ENCODE measurements at regions not wholly inside any gene's neighbourhood (a gene's known extent, or its start where the extent isn't known, plus 50 kb on each side); places are given as distances from the start of the nearest gene placed in this dataset.
"Not testable (repeated sequence)": the region's sequence is repeated elsewhere in the genome, so short reads cannot be mapped to it uniquely, and the experiment has no call there.

DNA sequence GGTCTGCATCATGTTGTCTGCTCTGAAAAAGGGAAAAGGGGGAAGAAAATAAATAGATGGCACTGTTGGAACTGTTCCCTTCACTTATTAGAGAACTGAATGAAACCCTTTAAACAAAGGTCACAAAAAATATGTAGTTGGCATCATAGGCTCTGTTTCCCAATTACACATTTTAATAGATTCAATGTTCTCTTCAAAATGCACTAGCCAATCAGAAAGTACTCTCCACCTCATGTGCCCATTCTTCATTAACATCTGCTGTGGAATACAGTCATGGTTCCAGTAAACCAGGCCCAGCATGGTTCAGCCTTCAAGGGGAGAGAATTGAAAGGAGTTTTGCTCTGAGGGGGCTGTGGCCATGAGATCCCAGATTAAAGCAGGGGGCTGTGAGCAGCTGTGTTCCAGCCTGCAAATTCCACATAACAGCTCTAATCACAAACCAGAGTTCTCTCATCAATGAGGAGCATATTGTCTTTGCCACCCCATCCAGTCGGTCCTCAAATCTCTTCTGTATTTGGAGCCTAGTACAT, 165.9 kb upstream of the CREB1 start:
- DNase-seq (ENCODE audit: low read depth in 2 of 2) = no peak

DNA sequence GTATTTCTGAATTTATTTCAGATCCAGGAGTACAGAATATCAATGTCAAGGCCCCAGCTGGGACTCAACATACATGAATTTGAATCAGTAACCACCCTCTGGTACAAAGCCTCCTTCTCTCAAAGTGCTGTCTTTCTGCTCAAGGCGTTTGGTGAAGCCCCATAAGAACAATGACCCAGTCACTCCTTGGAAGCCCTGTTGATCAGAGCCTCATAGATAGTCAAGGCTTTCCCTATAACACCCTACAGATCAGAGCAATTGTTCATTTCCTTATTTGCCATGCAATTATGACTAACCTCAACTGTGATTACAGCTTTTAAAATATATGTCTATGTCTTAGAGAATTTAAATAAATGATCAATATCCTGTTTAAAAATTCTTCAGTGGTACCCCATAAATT, 159.1 kb upstream of the CREB1 start:
- no peak for DNase-seq (ENCODE audit: low read depth in 2 of 2)

DNA sequence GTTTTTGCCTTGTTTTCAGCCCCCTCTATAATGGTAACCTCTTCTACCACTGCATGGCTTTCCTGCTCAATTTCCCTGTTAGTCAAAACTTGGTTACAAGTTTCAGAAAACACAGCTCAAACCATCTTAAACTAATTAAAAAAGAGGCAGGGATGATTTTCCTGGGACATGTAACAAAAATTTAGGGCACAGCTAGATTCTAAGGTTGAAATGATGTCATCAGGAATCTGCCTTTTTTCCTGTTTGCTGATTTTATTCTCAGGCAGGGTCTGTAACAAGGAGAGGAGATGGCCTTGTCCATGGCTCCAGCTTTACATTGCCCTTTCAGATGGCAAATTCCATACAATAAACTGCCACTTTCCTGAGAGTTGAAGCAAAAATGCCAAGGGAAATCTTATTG, 157.9 kb upstream of the CREB1 start:
- DNase-seq (ENCODE audit: low read depth in 2 of 2) = no peak

DNA sequence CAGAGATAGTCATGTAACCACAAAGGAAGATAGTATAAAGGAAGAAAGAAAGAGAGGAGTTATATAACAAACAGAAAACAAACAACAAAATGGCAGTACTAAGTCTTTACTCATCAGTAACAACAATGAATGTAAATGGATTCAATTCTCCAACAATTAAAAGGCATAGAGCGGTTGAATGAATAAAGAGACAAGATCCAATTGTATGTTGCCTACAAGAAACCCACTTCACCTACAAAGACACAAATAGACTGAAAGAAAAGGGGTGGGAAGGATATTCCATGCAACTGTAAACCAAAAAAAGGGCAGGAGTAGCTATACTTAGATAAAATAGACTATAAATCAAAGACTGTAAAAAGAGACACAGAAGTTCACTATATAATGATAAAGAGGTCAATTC, 157.3 kb upstream of the CREB1 start:
- DNase-seq (ENCODE audit: low read depth in 2 of 2) = no peak

DNA sequence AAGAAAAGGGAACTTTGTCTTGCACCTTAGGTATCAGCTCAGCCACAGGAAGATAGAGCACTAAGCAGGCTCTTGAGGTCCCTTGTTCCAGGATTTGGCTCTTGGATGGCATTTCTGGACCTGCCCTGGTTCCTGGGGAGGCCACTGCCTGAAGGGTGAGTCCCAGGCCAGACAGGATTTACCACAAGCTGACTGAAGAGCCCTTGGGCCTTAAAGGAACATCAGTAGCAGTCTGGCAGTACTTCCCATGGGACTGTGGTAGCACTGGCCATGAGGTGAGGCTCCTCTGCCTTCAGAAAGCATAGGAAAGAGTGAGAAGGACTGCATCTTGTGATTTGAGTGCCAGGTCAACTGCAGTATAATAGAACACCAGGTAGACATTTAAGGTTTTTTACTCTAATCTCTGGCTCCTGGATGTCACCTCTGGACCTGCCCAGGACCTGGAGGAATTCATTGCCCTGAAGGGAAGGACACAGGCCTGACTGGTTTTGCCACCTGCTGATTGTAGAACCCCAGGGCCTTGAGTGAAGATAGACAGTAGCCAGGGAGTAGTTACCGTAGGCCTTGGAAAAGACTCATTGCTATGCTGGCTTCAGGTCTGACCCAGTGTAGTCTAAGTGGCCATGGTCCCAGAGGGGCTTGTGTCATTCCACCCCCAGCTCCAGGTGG, 154.4 kb upstream of the CREB1 start:
- no peak for DNase-seq (ENCODE audit: low read depth in 2 of 2)

DNA sequence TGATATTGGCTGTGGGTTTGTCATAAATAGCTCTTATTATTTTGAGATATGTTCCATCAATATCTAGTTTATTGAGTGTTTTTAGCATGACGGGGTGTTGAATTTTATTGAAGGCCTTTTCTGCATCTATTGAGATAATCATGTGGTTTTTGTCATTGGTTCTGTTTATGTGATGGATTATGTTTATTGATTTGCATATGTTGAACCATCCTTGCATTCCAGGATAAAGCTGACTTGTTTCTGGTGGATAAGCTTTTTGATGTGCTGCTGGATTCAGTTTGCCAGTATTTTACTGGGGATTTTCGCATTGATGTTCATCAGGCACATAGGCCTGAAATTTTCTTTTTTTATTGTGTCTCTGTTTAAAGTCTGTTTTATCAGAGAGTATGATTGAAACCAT, 151.1 kb upstream of the CREB1 start:
- DNase-seq (ENCODE audit: low read depth in 2 of 2) = not testable (repeated sequence)

DNA sequence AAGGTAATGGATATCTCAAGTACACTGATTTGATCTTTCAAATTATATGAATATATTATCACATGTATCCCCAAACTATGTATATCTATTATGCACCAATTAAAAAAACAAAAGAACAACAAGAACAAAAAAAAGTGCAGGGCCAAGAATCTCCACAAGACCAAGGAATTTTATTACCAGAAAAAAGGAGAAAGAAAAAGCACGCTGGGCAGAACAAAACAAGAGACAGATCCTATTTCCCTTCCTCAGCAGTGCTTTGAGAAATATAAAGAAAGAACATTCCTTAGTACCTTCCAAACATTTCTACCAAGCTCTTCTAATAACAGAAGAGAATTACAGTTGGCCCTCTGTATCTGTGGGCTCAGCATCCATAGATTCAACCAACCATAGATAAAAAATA, 144.7 kb upstream of the CREB1 start:
- no peak for DNase-seq (ENCODE audit: low read depth in 2 of 2)

DNA sequence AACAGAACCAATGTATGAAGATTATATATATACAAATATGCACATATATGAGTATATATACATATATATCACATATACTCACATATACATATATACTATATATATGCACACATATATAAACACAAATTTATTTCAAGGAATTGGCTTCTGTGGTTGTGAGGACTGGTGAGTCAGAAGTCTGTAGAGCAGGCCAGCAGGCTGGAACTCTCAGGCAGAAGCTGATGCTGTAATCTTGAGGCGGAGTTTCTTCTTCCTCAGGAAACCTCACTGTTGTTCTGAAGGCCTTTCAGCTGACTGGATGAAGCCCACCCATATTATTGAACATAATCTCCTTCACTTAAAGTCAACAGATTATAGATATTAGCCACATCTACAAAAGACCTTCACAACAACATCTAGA, 143.9 kb upstream of the CREB1 start:
- DNase-seq (ENCODE audit: low read depth in 2 of 2) = no peak

DNA sequence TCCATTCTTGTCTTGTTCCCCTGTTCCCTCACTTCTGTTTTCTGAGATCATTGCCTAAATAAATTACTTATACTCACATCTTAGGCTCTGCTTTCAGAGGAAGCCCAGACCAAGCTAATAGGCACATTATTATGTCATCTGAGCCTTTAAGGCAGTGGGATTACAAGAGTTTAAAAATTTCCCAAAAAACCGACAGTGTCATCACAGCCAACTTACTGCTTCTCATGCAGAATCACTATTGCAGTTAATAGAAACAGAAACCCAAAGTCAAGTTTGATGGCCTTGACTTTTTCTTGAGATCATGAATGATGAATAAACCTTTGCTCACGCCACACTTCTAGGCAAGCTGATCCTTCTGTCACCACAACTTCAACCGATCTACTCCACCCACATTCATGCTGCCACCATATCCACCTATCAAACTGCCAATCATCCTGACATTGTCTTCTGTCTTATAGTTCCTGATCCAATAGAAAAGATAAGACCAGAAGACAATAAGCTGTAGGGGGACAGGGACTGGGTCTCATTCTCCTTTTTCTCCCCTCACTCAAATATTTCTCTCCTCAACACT, 142.7 kb upstream of the CREB1 start:
- DNase-seq (ENCODE audit: low read depth in 2 of 2) = no peak

DNA sequence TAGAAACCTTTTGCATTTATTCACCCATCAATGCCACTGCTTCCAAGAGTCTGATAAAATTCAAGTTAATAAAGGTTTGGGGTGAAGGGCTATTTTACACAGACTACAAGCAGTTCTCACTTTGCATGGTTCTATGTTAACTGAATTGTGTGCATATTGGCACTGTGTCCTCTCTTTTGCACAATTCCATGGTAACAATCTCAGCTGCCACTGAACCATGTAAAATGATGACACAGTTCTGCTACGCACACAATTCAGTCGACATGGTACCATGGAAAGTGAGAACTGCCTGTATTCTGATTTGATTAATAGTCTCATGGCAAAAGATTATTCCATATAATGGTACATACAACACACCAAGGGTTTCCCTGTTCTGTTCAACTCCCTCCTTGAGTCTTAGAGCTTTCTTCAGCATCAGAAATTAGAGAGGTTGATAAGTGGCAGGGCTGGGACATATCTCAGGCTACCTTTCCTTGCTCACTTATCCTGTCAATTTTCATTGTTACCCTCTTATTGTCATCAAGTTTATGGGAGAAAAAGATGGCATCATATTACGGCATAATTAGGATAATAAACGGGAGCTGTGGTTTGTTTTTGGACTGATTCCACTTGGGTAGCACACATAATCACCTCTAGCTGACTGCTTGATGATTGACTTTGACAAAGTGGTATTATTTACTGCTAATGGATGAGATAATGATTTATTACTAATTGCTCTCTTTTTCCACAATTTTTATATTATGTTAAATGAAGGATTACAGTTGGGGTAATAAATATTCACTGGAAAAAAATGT, 139.3 kb upstream of the CREB1 start:
- no peak for DNase-seq (ENCODE audit: low read depth in 2 of 2)

DNA sequence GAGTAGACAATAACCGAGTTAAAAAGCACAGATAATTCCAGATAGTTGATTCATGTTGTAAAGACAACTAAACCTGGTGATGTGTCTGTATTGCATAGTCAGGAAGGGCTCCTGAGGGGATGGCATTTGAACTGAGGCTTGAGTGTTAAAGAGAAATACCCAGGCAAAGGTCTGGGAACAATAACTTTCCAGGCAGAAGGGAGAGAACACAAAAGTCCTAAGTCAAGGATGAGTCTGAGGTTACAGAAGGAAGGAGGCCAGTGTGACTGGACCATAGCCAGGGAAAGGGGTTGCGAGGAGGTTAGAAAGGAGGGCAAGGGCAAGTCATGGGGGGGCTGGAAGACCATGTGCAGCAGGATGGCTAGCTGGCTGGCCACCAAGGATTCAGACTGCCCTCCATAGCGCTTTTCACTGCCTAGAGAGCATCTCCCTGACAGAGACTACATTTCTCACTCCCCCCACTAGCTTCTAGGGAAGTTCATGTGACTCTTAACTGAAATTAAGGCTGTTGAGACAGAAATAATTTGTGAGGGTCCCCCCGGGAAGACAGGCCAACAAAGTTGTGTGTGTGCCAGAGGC, 135.5 kb upstream of the CREB1 start:
- no peak for DNase-seq (ENCODE audit: low read depth in 2 of 2)

DNA sequence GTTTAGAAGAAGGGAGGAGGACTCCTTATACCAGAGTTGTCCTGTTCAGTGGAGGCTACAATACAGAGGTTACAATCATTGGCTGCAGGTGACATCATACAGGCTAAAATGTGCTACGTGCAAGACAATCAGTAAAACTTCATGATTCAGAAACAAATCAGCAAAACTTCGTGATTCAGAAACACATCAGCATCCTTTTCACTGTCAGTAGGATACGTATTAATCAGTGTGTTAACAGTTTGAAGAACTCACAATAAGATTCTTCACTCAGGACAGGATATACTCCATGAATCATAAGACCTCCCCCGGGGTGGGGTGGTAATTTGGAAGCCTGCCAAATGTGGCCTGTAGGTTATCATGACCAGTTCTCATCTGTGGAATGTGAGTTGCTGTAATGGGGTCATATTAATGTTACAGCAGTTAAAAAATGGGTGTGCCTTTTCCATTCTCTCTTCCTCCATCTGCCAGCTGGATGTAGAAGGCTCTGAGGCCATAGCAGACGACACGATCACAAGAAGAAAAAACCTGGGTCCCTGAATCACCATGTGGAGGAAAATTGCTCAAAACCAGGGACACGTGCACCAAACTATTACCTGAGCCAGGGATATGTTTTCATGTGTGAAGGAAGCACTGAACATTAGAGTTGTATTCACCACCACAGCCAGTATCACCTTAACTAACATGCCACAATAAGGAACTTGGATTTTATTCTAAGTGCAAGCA, 134.8 kb upstream of the CREB1 start:
- DNase-seq (ENCODE audit: low read depth in 2 of 2) = no peak

DNA sequence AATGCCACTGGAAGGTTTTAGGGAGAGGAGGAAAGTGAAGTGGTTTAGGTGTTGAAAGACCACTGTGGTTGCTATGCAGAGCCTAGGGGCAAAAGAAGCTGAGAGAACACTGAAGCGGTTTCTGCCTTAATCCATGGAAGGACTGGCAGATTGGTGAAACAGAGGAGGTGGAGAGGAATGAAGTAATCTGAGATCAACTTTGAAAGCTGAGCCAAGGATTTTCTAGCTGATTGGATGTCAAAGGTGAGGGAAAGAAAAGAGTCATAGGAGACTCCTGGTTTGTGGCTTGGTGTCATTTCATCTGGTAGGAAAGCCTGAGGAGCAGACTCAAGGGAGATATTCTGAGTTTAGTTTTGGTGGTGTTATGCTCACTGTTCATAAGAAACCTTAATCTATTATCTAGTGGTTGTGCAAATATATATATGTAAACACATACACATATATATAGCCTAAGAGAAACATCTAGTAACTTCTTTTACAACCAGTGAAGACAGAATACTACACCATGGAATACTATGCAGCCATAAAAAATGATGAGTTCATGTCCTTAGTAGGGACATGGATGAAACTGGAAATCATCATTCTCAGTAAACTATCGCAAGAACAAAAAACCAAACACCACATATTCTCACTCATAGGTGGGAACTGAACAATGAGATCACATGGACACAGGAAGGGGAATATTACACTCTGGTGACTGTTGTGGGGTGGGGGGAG, 134.1 kb upstream of the CREB1 start:
- DNase-seq (ENCODE audit: low read depth in 2 of 2) = no peak

DNA sequence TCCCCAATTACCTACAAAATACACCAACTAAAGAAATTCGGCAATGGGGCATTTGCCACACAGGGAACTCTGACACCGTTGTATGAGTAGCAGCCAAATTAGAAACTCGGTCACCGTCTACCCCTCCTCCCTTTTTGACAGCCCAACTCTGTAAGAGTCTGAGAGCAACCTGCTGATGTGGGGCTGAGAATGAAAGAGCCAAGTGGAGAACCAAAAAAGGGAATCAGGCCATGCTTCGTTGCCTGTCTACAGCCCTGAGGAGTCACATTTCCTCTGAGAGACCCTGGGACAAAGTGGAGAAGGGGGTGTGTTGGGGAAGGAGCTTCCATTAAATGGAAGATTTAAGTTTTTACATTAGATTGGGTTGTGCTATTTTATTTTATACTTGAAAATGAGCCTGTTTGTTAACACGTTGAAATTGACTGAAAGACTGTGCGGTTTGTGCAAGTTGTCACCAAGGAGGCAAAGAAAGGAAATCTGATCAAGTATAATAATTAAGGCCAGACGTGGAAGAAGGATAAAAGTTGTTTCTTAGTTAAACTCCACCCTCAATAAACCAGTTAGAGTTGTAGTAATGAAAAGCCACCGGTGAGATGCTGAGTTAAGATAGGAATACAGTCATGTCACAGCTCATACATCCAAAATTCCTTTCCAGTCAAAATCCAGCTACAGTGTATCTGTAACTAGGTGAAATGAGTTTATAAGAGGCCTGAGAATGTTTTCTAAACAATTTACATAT, 131.7 kb upstream of the CREB1 start:
- no peak for DNase-seq (ENCODE audit: low read depth in 2 of 2)

DNA sequence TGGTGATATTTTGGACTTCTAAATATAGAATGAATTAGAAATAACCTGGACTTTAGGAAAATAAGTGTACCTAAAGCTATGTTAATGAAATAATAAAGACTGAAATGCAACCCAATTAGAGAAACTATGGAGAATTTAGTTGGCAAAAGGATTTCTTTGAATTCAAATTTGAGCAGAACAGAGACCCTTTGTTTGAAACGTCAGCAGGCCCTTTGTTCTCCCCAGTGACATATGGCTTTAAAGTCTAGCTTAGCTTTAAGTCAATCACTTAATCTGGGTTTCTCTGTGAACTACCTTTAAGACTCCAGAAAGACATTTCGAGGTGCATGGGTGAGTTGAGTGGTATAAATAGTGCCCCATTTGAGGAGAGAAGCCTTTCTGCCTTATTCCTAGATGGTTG, 130.5 kb upstream of the CREB1 start:
- no peak for DNase-seq (ENCODE audit: low read depth in 2 of 2)

DNA sequence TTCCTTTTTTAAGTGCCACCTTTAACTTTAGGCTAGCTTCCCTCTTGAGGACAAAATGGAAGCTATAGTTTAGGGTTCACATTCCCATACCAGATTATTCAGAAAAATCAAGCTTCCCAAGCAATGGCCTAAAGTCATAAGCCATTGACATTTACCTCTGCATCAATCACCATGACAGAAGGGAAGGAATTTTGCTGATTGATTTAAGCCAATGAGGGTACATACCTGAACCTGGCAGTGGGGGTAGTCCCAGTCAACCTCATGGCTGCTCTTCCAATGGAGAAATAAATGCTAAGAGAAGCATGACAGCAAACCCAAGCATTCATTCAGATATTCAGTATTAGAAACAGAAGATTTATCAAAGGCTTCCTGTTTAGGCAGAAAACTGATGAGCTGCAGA, 128.4 kb upstream of the CREB1 start:
- DNase-seq (ENCODE audit: low read depth in 2 of 2) = no peak

DNA sequence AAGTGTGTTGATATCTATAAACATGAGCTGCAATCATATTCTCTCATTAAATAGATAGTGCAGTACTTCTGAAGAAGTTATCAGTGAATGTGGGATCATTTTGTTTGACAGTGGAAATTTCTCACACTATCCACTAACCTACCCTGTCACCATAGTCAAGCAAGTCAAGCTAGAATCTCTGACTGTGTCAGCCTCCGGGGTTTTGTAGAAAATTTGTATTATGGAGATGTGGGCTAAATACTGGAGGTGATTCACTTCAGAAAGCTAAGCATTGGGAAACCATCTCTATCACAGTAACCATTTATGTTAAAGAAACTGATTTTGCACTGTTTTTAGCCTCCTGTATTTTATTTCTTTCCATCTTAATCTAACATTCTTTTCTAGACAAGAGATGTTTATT, 126.6 kb upstream of the CREB1 start:
- DNase-seq (ENCODE audit: low read depth in 2 of 2) = no peak

DNA sequence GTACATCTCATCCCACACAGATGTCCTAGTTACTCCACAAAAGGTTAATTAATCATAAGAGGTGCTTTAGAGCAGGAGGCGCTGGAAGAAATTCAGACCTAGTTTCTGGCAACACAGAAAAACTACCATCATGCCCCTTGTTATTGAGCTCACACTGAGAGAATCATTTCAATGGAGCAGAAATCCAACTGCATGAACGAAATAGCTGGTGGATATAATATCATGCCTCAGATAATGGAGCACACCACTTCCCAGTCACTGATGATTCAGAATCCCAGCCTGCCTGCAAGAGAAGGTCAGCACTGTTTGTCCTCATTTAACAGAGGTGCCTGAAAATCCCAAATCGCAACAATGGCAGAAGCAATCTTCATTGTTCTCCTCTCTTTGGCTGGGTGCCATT, 125.8 kb upstream of the CREB1 start:
- no peak for DNase-seq (ENCODE audit: low read depth in 2 of 2)

DNA sequence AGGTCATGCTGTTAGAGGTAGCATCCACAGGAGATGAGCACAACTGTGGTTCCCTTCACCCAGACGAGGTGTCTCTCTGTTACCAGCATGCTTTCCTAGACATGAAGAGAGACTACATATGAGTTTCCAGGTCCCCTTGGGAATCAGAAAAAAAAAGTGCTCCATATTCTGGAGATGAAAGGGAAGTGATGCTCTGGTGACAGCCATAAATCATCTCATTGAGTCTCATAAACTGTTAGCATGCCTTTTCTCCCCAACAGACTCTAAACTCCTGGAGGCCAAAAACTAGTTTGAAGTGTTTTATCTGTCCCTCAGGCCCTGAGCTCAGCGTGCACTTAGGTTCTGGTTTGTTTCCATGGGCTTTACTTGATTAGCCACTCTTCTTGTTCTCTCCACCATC, 124.6 kb upstream of the CREB1 start:
- no peak for DNase-seq (ENCODE audit: low read depth in 2 of 2)

DNA sequence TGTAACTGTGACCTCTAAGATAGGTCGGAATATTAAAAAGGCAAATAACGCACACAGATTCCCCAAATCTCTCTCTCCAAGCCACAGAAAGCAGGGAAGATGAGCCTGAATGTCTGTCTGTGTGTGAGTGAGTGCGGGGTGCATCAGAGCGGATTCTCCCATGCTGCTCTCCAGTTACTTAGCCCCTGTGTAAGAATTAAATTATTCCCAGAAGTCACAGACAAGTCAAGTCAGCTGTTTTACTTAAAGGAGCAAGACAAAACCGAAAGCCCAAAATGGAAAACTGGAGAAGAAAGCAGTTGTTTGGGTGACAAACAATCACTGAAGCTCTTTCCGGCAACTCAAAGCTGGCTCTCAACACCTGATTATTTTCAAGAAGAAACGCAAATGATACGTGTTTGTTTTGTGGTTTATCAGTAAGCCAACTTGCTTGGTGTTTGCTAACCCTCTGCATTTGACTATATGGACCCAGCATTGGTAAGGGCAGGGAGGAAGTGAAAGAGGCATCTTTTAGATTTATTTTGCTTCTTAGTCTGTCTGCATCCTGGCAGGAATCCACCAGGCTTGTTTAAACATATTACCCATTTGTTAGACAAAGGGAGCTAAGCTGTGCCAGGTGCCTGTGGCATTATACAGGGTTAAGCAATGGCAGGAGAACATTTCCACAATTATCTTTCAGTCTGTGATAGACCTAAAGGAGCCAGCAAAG, 121.5 kb upstream of the CREB1 start:
- DNase-seq (ENCODE audit: low read depth in 2 of 2) = no peak
